Panc1 (cell line): ENCODE measurements at regions not wholly inside any gene's neighbourhood (a gene's known extent, or its start where the extent isn't known, plus 50 kb on each side); places are given as distances from the start of the nearest gene placed in this dataset.

Source experiments
- ATAC-seq: fragments of 200-7000 bp; cut with Tn5 transposase; 2 replicates; pipeline ENCODE4 v1.9.1; 2020; ENCODE audit warnings: mild to moderate bottlenecking, moderate library complexity
- BruUV-seq: library from RNA; stranded (reverse); fragments of 400-500 nt; replicated peaks from 2 replicates; lab custom pipeline; 2021; lab: Mats Ljungman, UMichigan
- CTCF ChIA-PET: fragments of 300-600 bp; sonication (Branson Sonifier 250); formaldehyde crosslinking; loops from one replicate; lab custom pipeline; 2022; ENCODE audit warnings: antibody characterized with exemption; lab: Charles Lee
- POLR2A ChIA-PET: fragments of 300-600 bp; sonication (Branson Sonifier 250); formaldehyde crosslinking; loops from one replicate; lab custom pipeline; 2022; ENCODE audit warnings: antibody characterized with exemption; lab: Charles Lee
- DNase-seq: peaks from one replicate; pipeline ENCODE4 v3.0.0-alpha.2; 2010; ENCODE audit warnings: low read depth, low spot score
- H3K27ac ChIP-seq: 2 replicates; pipeline ENCODE4 v1.5.1; 2011; ENCODE audit warnings: mild to moderate bottlenecking, low read length, inconsistent platforms
- H3K27me3 ChIP-seq: fragments of 200-500 bp; sonication (Bioruptor generic); 2 replicates; pipeline ENCODE4 v1.6.0; 2014; ENCODE audit warnings: low read length, inconsistent platforms; ENCODE audit not compliant: control insufficient read depth, insufficient read depth
- H3K36me3 ChIP-seq: fragments of 200-500 bp; sonication (Bioruptor generic); 2 replicates; pipeline ENCODE4 v1.5.1; 2014; ENCODE audit warnings: inconsistent platforms, mild to moderate bottlenecking, low read length, moderate library complexity; ENCODE audit not compliant: control insufficient read depth, insufficient read depth
- H3K4me1 ChIP-seq: 2 replicates; pipeline ENCODE4 v1.5.1; 2011; ENCODE audit warnings: inconsistent platforms, mild to moderate bottlenecking, low read length, moderate library complexity; ENCODE audit not compliant: control insufficient read depth, insufficient read depth
- H3K4me3 ChIP-seq, 2 experiments: 2 replicates each; pipeline ENCODE4 v1.5.1; 2011 to 2012; ENCODE audit warnings: low read depth in 2 of 2, low read length in 2 of 2, mild to moderate bottlenecking in 2 of 2, inconsistent platforms in 1 of 2, moderate library complexity in 1 of 2
- H3K9me3 ChIP-seq: fragments of 200-500 bp; sonication (Bioruptor generic); 2 replicates; pipeline ENCODE4 v1.5.1; 2014; ENCODE audit warnings: low read depth, mild to moderate bottlenecking, inconsistent platforms, low read length, moderate library complexity; ENCODE audit not compliant: control insufficient read depth, insufficient read depth
- POLR2AphosphoS5 ChIP-seq: IDR thresholded peaks from 2 replicates; pipeline ENCODE4 v1.6.1; 2012; ENCODE audit warnings: mild to moderate bottlenecking, low read depth, low read length, moderate library complexity
- SIN3A ChIP-seq: IDR thresholded peaks from 2 replicates; pipeline ENCODE4 v1.6.1; 2012; ENCODE audit warnings: low read depth, mild to moderate bottlenecking, low read length, moderate library complexity, borderline replicate concordance; ENCODE audit not compliant: insufficient read depth
- TCF7L2 ChIP-seq: IDR thresholded peaks from 2 replicates; pipeline ENCODE4 v1.6.1; 2011; ENCODE audit warnings: mild to moderate bottlenecking, low read depth, low read length, inconsistent platforms
- in situ Hi-C: cut with HindIII; loops from 2 replicates; pipeline ENCODE4 v1.10.0; 2016; ENCODE audit warnings: low sequenced_read_pairs, low pct_unique_long_range_greater_than_20kb
- intact Hi-C: fragments of 100-400 bp; cut with micrococcal nuclease; formaldehyde crosslinking; loops from one replicate; pipeline ENCODE4 v1.10.0; 2022; ENCODE audit not compliant: unreplicated experiment
- TF ChIP-seq, protein P1 (sequence below): fragments of 450-650 bp; IDR thresholded peaks from 2 replicates; pipeline ENCODE4 v1.5.1; 2017; ENCODE audit warnings: mild to moderate bottlenecking
- TF ChIP-seq, protein P2 (sequence below), 2 experiments: IDR thresholded peaks; 2 replicates each; pipeline ENCODE4 v1.6.1; 2011 to 2012; ENCODE audit warnings: low read depth in 2 of 2, control low read depth in 1 of 2, low read length in 1 of 2, mild to moderate bottlenecking in 1 of 2, moderate library complexity in 1 of 2; ENCODE audit not compliant: insufficient read depth in 1 of 2

DNA sequence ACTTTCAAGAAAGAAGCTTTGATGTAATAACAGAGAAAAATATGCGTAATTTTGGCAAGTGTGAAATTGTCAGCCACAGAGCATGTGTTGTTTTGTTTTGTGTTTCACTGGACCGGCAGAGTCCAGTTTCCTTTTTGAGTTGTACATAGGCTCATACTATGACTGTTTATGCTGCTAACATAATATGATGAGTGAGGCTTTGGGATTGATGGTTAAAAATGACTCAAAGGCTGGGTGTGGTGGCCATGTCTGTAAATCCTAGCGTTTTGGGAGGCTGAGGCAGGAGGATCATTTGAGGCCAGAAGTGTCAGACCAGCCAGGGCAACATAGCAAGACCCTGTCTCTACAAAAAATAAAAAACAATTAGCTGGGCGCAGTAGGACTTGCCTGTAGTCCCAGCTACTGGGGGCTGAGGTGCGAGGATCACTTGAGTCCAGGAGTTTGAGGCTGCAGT is 487.9 kb downstream of the PCNX1 start:
- Histone ChIP-seq H3K36me3 (no peaks in the 10 kb centered on the region), H3K27me3 (no peaks in the 10 kb centered on the region), H3K9me3 (no peaks in the 10 kb centered on the region), H3K4me3 (no peak overlapping the region), H3K27ac (no peak overlapping the region), H3K4me1 (no peaks in the 10 kb centered on the region)
- intact Hi-C loops (no loop called here), in situ Hi-C loops (no loop called here)
- no TSS peak for BruUV-seq
- DNase-seq, result no peak
- ChIA-PET CTCF (interaction anchor here (0.7 kb wide), 1 partner anchor 356 kb away, joined by 4 read pairs; no protein-coding TSS in a partner anchor), POLR2A (no interaction called here)
- no peak for ATAC-seq
- TF ChIP-seq POLR2AphosphoS5, result no peak
- no peak for TF ChIP-seq TCF7L2
- no peak for TF ChIP-seq SIN3A
- TF ChIP-seq, protein P1, sequence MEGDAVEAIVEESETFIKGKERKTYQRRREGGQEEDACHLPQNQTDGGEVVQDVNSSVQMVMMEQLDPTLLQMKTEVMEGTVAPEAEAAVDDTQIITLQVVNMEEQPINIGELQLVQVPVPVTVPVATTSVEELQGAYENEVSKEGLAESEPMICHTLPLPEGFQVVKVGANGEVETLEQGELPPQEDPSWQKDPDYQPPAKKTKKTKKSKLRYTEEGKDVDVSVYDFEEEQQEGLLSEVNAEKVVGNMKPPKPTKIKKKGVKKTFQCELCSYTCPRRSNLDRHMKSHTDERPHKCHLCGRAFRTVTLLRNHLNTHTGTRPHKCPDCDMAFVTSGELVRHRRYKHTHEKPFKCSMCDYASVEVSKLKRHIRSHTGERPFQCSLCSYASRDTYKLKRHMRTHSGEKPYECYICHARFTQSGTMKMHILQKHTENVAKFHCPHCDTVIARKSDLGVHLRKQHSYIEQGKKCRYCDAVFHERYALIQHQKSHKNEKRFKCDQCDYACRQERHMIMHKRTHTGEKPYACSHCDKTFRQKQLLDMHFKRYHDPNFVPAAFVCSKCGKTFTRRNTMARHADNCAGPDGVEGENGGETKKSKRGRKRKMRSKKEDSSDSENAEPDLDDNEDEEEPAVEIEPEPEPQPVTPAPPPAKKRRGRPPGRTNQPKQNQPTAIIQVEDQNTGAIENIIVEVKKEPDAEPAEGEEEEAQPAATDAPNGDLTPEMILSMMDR, result no peak
- TF ChIP-seq, protein P2, sequence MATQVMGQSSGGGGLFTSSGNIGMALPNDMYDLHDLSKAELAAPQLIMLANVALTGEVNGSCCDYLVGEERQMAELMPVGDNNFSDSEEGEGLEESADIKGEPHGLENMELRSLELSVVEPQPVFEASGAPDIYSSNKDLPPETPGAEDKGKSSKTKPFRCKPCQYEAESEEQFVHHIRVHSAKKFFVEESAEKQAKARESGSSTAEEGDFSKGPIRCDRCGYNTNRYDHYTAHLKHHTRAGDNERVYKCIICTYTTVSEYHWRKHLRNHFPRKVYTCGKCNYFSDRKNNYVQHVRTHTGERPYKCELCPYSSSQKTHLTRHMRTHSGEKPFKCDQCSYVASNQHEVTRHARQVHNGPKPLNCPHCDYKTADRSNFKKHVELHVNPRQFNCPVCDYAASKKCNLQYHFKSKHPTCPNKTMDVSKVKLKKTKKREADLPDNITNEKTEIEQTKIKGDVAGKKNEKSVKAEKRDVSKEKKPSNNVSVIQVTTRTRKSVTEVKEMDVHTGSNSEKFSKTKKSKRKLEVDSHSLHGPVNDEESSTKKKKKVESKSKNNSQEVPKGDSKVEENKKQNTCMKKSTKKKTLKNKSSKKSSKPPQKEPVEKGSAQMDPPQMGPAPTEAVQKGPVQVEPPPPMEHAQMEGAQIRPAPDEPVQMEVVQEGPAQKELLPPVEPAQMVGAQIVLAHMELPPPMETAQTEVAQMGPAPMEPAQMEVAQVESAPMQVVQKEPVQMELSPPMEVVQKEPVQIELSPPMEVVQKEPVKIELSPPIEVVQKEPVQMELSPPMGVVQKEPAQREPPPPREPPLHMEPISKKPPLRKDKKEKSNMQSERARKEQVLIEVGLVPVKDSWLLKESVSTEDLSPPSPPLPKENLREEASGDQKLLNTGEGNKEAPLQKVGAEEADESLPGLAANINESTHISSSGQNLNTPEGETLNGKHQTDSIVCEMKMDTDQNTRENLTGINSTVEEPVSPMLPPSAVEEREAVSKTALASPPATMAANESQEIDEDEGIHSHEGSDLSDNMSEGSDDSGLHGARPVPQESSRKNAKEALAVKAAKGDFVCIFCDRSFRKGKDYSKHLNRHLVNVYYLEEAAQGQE (IDR thresholded peaks at IDR 0.05; ENCODE audit: insufficient read depth in 1 of 2, low read depth in 2 of 2, low read length in 1 of 2), result no peak

DNA sequence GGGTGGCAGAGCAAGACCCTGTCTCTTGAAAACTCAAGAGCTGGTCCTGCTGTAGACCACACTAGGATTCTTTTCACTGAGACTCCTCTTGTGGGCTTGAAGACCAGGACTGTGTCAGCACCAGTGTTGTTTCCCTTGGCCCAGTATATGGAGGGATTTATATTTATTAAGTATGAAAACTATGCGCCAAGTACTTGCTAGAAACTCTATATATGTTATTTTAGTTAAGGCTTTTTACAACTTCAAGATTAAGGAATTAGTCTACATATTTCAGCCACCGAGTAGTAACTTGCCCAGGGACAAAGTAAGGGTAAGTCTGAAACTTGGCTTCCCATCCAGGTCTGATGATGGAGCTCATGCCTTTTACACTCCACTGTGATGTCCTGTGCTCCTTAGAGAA is 488.4 kb downstream of the PCNX1 start:
- POLR2A ChIA-PET, result no interaction called here
- Histone ChIP-seq H3K4me1 (no peaks in the 10 kb centered on the region), H3K36me3 (no peaks in the 10 kb centered on the region), H3K27ac (no peak overlapping the region), H3K27me3 (no peaks in the 10 kb centered on the region), H3K9me3 (no peaks in the 10 kb centered on the region), H3K4me3 (no peak overlapping the region)
- BruUV-seq, result no TSS peak
- DNase-seq, result no peak
- CTCF ChIA-PET, result interaction anchor here (0.7 kb wide), 1 partner anchor 356 kb away, joined by 4 read pairs; no protein-coding TSS in a partner anchor
- ATAC-seq, result no peak
- in situ Hi-C loops (no loop called here), intact Hi-C loops (no loop called here)
- TF ChIP-seq, protein P2 (IDR thresholded peaks at IDR 0.05; ENCODE audit: insufficient read depth in 1 of 2, low read depth in 2 of 2, low read length in 1 of 2), result no peak
- TF ChIP-seq SIN3A (no peak), POLR2AphosphoS5 (no peak), TCF7L2 (no peak)
- TF ChIP-seq, protein P1, result no peak
